GM12878 (cell line): ENCODE measurements at regions not wholly inside any gene's neighbourhood (a gene's known extent, or its start where the extent isn't known, plus 50 kb on each side); places are given as distances from the start of the nearest gene placed in this dataset.

Experiments used
- DPF2 ChIP-seq: fragments of 450-650 bp; IDR thresholded peaks from 2 replicates; pipeline ENCODE4 v1.6.1; 2017; ENCODE audit warnings: mild to moderate bottlenecking
- IKZF1 ChIP-seq: fragments of 450-650 bp; conservative IDR thresholded peaks from 2 replicates; pipeline ENCODE4 v1.6.1; 2017; ENCODE audit warnings: antibody characterized with exemption, mild to moderate bottlenecking
- NR2F1 ChIP-seq: fragments of 450-650 bp; conservative IDR thresholded peaks from 2 replicates; pipeline ENCODE4 v1.6.1; 2017; ENCODE audit warnings: mild to moderate bottlenecking
- RELA ChIP-seq: fragments of 450-650 bp; IDR thresholded peaks from 2 replicates; pipeline ENCODE4 v1.8.0; 2014; ENCODE audit warnings: borderline replicate concordance; ENCODE audit not compliant: partially characterized antibody
- ZBTB11 ChIP-seq: fragments of 450-650 bp; formaldehyde crosslinking; IDR thresholded peaks from 2 replicates; pipeline ENCODE4 v1.5.0; 2022; ENCODE audit warnings: mild to moderate bottlenecking, missing genetic modification characterization
- TF ChIP-seq, protein P1 (sequence below): IDR thresholded peaks from 2 replicates; pipeline ENCODE4 v1.6.1; 2012; ENCODE audit warnings: improper control_type of control experiment, low read depth, low read length; ENCODE audit not compliant: insufficient replicate concordance
- TF ChIP-seq, protein P2 (sequence below): IDR thresholded peaks from 2 replicates; pipeline ENCODE4 v1.6.1; 2011; ENCODE audit warnings: low read depth, low read length, improper control_type of control experiment, borderline replicate concordance

DNA sequence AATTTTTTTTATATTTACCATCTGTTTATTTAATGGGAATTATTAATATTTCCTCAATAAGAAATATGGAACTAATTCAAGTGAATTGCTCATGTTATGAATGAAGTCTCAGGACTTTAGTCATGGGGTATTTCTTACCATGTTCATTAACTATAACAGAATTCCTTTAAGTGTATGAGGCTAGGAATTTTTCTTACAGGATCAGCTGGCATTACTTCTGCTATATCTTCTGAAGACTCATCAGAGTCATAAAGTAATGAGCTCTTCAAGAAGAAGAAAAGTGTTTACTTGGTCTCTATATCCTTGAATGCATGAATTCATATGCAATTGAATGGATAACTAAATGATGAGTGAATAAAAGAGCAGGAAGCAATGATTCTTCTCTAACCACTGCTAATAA lies 486.8 kb upstream of the THBS1 start (continued):
- TF ChIP-seq ZBTB11 (CRISPR knock-in tag) = no peak
- TF ChIP-seq, protein P1, sequence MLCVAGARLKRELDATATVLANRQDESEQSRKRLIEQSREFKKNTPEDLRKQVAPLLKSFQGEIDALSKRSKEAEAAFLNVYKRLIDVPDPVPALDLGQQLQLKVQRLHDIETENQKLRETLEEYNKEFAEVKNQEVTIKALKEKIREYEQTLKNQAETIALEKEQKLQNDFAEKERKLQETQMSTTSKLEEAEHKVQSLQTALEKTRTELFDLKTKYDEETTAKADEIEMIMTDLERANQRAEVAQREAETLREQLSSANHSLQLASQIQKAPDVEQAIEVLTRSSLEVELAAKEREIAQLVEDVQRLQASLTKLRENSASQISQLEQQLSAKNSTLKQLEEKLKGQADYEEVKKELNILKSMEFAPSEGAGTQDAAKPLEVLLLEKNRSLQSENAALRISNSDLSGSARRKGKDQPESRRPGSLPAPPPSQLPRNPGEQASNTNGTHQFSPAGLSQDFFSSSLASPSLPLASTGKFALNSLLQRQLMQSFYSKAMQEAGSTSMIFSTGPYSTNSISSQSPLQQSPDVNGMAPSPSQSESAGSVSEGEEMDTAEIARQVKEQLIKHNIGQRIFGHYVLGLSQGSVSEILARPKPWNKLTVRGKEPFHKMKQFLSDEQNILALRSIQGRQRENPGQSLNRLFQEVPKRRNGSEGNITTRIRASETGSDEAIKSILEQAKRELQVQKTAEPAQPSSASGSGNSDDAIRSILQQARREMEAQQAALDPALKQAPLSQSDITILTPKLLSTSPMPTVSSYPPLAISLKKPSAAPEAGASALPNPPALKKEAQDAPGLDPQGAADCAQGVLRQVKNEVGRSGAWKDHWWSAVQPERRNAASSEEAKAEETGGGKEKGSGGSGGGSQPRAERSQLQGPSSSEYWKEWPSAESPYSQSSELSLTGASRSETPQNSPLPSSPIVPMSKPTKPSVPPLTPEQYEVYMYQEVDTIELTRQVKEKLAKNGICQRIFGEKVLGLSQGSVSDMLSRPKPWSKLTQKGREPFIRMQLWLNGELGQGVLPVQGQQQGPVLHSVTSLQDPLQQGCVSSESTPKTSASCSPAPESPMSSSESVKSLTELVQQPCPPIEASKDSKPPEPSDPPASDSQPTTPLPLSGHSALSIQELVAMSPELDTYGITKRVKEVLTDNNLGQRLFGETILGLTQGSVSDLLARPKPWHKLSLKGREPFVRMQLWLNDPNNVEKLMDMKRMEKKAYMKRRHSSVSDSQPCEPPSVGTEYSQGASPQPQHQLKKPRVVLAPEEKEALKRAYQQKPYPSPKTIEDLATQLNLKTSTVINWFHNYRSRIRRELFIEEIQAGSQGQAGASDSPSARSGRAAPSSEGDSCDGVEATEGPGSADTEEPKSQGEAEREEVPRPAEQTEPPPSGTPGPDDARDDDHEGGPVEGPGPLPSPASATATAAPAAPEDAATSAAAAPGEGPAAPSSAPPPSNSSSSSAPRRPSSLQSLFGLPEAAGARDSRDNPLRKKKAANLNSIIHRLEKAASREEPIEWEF = no peak
- TF ChIP-seq IKZF1 = no peak
- no peak for TF ChIP-seq NR2F1
- TF ChIP-seq, protein P2, sequence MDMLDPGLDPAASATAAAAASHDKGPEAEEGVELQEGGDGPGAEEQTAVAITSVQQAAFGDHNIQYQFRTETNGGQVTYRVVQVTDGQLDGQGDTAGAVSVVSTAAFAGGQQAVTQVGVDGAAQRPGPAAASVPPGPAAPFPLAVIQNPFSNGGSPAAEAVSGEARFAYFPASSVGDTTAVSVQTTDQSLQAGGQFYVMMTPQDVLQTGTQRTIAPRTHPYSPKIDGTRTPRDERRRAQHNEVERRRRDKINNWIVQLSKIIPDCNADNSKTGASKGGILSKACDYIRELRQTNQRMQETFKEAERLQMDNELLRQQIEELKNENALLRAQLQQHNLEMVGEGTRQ = no peak
- no peak for TF ChIP-seq RELA
- TF ChIP-seq DPF2 = no peak
